HG02885 (cell line): ENCODE measurements at regions not wholly inside any gene's neighbourhood (a gene's known extent, or its start where the extent isn't known, plus 50 kb on each side); places are given as distances from the start of the nearest gene placed in this dataset.

Experiments used
- ATAC-seq: cut with Tn5 transposase; IDR thresholded peaks from one replicate; pipeline ENCODE4 v1.9.1; 2021; ENCODE audit warnings: mild to moderate bottlenecking; ENCODE audit not compliant: unreplicated experiment, poor library complexity

DNA sequence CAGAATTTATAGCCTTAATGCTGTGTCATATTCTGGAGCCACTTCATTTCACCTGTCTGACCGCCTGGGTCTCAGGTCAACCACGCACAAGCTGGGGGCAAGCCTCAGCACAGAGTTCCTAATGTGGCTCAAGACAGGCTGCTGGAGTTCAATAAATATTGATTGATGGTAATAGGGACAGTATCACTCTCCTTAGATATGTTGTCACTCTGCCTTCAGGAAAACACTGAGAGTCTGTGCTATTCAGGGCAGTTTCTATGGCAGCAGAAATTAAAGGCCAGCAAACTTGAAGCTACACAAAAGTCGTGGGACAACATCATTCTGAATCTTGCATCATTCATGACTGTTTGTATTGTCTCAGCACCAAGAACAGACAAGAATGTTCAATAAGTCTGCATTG is 696.1 kb downstream of the METTL4 start:
- ATAC-seq = no peak

DNA sequence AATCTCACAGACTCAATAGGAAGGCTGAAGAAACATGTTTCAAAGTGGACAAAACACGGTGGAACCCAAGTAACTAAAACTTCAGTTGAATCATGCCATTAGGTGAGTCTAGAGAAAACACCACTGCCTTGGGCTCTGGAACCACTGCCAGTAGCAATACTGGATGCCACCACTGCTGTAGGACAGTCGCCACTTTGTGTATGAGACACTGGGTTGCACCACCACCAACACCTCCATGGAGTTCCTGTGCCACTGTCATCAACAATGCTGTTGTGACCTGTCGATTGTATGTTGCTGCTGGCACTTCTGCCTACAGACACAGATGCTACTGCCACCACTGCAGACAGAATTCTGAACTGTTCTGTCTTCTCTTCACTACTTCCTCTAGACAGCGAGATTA is 686.7 kb downstream of the METTL4 start:
- ATAC-seq = no peak

DNA sequence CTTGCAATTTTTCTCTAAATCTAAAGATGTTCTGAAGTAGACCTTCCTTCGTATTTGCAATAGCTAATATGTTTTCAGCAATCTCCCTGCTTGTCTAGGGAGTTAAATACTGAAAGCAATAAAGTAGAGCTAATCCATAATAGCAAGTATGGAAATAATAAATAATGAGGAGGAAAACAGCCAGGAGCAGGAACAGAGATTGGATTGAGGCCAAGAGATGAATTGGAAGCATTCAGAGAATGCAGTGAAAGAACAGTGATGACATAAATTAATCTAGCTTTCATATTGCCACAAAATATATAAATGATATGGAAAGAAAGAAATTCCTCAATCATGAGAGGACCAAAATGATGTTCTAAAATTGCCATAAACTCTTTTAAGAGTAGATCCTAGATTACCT is 679.7 kb downstream of the METTL4 start:
- no peak for ATAC-seq

DNA sequence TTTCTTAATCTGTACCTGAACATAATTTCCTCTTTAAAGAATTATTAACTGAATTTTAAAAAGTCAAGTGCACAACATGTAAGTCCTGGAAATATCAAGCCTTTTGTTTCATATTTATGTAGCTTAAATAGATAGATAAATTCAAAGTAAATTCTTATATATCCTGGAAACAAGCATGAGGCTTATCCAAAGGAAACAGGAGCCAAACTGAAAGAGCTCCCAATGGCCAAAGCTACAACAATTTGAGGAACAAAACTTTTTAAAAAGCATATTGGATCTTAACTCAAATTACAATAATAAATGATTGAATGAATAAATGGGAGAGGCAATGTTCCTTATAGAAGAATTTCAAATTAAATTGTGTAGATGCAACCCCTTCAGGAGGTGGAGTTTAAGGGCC is 679.1 kb downstream of the METTL4 start:
- no peak for ATAC-seq

DNA sequence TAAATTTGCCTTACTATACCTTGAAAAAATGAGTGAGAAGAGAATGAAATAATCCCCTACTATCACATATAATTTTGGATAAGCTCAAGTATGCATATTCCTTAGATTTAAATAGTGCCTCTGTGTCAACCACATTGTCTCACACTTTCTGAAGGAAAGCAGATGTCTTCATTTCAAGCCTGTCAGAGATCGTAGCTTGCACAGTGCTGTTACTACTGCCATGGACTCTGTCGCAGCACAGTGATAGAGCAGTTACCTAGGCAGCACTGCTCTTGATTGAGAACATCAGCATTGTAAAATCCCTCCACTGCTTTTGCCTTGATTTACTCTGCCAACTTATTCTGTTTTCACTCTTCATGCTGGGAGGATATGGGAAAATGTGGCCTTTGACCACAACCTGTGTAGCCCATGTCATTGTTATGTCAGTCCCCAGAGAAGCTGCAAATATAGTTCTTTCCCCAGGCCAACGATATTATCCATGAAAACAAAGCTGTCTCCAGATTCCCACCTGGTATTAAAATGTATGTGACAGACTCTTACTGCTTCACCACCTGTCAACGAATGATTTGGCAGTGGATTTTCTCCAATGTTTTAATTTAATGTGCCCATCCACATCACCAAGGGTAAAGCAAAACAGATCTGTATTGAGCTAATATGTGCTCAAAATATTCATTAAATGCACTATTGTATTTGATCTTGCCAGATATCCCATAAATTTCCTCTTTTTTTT is 675.7 kb downstream of the METTL4 start:
- ATAC-seq = no peak

DNA sequence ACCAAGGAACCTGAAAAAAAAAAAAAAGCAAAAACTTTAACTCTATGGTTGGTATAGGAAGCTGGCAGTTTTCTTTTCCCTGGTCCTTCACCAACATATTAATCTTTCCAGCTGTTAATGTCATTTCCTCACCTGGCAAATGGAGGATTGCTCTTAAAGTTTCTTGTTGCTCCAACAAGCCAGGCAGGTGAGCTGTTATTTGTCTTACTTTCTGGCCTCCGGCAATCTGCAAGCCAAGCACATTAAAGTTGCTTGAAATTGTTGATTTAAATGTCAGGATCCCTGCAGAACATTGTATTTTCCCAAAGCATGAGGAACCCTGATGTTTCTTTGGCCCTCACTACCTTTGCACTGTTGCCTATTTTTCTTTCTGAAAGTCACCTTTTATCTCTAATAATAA is 664.9 kb downstream of the METTL4 start:
- no peak for ATAC-seq

DNA sequence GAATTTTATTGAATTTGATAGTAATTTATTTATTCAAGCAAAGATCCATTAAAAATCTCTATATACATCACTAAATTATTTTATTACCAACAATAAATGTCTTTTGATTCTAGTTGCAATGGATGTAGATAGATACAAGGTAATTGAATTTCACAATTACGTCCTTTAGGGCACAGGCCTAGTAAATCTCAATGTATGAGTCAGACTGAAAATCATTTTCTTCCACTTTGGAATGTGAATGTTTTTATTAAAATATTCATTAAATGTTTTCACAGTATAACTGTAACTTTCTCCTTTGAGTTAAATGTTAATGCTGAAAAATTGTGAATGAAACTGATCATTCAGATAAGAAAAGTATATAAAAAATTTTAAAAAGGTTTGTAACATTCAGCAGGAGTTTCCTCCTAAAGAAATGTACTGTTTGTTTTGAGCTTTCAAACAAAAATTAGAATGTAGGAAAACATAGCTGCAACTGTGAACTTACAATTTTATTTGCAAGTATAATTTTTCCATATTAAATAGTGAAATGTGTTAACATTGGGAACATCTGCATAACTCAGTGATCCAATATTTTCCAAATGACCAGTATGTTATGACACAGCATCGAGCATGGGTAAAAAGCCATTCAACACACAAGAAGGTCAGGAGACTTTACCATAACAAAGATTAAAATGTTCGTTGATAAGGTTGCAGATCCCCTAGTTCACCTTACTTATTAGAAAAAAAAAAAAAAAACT is 663.7 kb downstream of the METTL4 start:
- ATAC-seq = no peak

DNA sequence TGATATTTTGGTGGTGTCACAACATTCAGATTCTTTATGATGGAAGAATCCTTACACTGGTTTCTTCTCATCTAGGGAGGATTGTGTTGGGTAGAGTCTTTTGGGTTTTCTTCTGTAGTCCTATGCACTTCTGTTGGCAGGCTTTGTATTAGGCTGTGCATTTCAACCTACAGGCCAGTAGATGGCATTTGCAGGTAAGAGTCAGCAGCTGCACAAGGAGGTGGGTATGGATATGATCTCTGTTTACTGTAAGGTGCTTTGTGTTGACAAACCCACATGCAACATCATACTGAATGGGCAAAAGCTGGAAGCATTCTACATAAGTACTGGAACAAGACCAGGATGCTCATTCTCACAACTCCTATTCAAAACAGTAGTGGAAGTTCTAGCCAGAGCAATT is 656.8 kb downstream of the METTL4 start:
- no peak for ATAC-seq

DNA sequence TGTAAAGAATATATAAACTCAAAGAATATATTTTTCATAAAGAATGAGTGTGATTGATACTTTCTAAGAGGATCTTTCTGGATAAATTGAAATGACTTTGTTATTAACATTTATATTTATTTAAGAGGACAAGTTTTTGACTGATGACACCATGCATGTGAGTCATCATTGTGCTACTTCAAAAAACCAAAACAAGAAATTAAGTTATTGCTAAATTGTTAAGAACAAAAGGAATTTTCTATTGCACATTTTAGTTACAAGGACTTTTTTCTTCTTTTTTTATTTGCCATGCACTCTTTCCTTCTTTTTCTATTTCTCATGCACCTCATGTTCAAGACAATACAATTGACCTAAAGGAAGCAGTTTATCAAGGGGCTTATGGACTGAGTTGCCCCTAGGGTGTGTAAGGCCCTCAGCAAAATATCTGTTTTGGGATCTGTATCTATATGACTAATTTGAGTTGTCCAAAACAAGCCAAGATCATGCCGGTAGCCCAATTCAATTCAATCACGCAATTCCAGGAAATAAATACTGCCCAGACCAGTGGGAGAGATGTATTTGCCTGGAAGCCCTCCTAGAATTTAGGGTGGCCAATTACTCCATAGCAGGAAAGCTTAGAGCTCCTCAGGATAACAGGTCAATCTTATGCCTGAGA is 654.3 kb downstream of the METTL4 start:
- ATAC-seq = no peak

DNA sequence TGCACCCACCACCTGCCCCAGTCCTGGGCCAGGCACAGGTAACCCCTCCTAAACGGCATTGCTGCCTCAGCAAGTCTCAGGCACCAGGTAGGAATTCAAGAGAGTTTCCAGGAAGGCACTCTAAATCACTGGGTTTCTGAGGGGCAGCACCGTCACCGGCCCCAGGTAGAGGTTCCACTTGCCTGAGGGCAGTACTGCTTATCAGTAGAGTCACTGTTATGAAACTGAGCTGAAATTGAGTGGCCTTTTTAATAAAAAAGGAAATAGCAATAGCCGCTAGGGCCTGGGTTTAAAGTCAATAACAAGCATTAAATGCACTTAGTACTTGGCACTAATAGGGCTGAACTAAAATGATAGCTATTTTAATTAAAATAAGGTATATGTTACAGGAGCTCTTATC is 653.7 kb downstream of the METTL4 start:
- no peak for ATAC-seq

DNA sequence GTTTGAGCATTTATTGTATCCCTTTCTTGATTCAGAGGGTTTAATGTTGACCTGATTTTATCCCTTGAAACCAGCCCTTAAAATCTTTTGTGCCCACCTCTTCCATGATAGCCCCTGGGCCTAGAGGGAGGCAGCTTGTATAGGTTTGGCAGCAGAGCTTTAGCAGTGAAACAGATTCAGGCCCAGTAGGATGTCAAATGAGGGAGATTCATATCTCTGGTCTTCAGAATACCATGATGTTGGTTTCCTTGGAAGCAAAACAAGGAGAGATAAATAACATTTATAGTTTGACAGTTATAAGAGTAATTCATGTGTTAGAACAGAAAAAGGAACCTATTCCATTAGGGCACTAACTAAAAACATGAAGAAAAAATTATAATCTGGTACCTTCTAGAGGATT is 649.2 kb downstream of the METTL4 start:
- no peak for ATAC-seq

DNA sequence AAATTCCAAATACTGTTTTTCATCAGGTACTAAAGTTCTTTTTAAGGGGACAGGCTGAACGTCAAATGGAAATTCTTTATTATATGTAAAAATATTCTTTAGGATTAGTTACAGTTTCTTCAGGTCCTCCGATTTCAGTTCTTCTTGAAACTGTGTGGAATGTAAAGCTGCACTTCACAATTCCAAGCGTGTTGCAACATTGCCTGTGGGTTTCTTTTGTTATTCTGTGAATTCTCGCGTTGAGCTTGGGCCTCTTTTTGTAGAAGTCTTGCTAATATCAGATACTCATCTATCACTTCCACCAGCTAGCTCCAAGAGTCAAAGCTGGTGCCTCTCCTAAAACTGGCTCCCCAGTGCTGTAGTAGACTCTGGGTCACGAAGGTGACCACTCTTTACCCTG is 642.6 kb downstream of the METTL4 start:
- no peak for ATAC-seq

DNA sequence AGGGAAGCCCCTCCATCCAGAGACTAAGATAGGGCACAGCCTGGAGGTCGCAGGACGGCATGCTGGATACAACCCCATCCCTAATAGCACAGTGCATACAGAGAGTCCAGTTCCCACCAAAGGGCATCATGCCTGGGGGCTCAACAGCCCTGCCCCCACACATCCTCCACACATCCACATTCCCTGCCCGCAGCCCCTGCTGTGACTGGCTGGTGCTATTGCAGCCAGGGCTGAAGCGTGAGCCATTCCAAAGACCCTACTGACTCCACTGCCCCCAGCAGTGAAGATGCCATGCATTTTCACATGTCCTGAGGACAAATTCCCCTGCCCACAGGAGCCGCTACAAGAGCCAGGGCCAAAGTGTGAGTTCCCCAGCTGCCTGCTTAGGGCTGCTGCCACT is 641.6 kb downstream of the METTL4 start:
- ATAC-seq = no peak

DNA sequence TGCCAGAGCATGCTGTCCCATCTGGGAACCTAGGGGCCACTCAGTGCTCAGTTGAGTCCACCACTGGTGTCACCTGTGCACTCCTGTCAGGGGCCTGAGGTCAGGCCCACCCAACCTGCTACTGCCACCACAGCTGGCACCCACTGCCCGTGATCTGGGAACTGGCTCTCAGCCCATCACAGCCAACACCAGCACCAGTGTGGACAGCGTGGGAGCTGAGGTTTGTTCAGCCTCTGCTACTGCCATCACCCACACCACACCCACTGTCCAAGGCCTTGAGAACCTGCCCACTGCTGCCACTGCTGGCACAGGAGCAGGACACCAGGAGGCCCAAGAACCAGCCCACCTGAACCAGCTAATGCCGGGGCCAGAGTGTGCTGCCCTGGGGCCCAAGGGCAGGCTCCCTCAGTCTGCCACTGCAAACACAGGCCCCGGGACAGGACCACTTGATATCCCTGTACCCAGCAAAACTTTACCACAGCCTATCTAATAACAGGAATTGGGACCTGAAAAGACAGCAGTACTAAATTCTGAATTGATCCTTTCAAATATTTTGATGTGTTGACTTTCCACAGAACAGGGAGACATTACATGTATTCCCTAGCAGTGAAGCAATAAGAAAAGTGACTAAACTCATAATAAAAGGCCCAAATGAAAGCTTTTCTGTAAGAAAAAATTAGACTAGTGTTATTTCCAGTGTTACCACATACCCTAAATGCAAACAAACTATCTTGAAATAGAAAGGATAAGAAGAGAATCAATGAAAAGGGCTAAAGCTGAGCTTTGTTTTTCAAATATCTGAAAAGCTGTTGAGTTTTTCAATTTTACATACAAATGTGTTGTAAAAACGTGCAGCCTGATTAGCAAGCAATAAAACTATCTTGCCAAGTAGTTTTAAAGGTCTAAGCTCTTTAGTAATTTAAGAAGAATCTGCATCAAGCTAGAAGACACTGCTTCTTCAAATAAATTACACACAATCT is 640.7 kb downstream of the METTL4 start:
- no peak for ATAC-seq

DNA sequence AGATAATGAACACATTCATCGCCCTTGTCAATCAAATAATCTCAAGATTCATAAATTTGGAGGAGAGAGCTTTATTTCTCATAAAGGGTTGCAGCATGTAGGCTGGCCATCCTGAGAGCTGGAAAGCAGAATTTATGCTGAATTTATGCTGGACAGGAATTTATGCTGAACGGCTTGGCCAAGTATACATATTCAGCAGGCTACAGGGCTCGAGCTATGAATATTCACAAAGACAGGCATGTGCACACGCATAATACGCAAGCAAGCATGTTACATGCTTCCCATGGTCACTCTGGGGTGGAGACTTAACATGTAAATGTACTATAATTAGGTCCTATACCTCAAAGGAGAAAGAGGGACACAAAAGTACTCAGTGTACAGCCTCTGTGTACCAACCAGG is 618.8 kb downstream of the METTL4 start:
- ATAC-seq = no peak

DNA sequence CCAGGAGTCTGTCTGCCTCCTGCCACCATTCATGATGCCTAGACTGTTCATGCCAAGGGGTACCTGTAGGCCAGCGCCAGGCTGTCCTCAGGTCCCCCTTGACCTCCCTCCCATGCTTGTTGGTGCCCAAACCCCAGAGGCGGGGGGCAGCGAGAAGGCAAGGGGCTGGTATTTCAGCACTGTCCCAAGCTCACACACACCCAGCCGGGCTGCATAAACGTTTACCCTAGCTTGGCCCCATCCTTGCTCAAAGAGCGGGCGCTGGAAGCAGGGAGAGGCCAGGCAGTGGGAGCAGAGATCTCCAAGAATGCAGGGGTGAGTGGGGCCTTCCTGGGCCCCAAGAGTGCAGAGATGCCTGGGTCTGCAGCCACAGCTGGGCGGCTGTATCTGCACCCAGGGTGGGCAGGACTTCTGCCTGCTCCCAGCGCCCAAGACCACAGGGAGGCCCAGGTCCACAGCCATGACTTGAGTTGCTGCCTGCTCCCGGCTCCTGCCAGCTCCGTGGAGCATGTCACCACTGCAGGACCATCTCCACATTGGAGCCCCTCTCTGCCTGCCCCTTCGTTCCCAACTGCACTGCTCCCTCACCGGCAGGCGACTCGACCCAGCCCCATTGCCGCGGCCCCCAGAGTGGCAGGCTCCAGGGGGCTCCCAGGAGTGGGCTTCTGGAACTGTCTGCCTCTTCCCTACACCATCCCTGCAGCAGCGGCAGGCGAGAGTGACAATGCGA is 616.6 kb downstream of the METTL4 start:
- no peak for ATAC-seq

DNA sequence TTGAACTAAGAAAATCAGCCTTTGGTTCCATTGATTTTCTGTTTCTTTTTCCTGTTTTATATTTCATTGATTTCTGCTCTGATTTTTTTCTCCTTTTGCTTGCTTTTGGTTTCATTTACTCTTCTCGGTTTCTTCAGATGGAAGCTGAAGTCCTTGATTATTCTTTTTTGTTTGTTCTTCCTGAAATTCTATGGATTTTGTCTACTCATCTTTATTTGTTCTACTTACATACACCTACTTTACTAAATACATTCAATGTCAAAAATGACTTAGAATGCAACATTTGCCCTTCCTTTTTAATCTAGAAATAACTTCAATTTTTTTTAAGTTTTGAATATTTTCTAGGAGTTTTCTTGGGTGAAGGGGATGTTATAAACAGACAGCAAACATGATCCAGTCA is 612.5 kb downstream of the METTL4 start:
- ATAC-seq = no peak

DNA sequence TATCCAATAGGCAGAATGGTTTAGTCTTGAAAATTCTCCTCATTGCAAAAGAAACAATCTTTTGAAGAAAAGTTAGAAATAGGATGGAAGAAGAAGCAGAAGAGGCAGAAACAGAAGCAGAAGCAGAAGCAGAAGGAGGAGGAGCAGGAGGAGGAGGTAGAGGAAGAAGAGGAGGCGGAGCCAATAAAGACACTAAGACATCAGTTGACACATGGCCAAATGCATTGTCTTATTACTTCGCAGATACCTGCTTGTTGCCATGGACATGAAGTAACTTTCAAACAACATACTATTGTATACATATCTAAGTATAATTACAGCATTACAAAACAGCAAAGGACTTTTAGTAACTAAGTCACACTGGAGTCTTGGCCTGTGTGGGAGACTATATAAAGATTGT is 606.3 kb downstream of the METTL4 start:
- ATAC-seq = no peak

DNA sequence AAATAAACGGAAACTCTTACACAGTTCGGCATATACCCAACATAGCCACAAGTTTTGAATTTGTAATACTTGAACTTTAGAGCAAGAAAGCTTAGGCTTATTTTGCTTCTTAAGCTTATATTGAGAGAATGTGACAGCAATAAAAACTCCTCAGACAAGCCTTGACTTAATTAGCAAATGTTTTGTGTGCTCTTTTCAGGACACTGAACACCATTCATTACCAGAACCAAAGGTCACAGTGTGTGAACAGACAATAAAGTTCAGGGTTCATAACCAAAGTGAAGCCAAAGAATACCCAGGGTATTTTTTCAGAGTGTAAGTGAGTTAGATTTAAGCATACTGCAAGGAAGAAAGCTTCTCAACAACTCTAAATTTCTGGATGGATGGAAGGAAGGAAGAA is 605.8 kb downstream of the METTL4 start:
- no peak for ATAC-seq
